ENCODE measurements at regions not wholly inside any gene's neighbourhood (a gene's known extent, or its start where the extent isn't known, plus 50 kb on each side); places are given as distances from the start of the nearest gene placed in this dataset.

DNA sequence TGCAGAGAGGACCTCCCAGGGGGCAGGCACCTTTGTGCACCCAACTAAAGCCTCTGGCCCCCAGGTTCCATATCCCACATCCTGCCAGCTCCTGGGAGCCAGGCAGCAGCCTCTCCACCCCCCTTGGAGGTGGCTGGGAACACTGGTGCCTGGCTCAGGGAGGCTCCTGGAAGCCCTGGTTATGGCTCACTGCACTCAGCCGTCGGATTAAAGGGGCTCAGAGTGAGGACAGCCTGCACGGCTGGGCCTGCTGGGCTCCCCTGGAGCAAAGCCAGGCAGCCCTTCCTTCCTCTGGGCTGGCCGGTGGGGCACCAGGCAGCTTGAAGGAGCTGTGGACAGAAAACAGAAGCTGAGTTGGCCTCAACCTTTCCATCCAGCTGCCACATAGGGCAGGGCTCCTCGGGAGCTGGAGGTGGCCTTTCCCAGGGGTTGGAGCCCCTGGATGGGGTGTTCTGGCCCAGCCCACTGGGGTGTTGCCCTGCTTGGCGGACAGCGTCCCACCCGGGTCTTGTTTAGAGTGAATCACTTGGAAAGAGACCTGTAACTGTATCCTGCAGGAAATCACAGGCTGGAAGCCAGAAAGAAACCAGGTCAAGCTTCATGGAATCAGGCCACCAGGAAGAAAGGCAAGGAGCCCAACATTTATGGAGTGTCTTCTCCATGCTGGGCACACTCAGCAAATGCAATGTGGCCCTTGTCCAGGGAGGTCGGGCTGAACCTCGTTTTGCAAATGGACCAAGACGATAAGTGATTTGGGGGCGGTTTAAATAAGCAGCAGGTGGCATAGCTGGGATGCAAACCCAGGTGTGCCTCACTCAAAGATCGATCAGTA lies 253.3 kb downstream of the SOX9 start:
- DNase-seq: no peak
- intact Hi-C loops (cut with DNase I): no loop called here
- Histone ChIP-seq H3K36me3 (no peaks in the 10 kb centered on the region), H3K27ac (no peak overlapping the region), H3K9me3 (no peaks in the 10 kb centered on the region), H3K4me1 (no peaks in the 10 kb centered on the region), H3K27me3 (no peaks in the 10 kb centered on the region), H3K4me3 (no peak overlapping the region)
- no peak for ATAC-seq
- TF ChIP-seq CTCF (IDR thresholded peaks at IDR 0.05): no peak

DNA sequence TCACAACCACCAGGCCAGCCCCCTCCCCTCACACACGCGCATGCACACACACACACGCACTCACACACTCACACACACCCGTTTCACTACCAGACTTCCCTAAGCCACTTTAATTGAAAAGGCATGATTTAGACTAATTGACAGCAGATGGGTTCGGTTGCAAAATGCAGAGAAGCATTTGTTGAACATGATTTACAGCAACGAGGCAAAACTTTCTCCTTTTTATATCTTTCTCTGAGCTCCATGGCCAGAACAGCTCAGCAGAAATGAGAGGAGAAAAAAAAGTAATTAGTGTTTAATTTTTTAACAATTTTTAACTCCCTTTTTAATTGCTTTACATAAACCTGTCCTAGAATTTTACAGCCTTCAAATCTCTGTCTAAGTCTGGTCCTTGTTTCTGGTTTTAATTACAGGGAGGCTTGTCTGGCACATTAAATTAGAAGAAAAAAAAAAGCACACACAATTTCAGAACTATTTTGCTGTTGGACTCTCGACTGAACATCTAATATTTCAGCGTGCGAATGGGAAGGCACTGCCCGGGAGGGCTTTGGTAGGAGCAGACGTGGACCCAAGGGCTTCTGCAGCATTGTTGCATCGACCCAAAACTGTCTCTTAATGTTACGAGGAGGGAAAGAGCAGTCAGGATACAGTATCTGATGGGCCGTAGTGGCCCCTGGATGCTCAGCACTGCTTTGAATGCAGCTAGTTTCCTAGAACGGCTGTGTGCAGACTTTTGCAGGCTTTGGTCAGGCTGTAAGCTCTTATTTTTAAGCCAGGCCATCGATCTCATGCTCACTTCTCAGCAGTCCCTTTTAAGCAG lies 255.9 kb downstream of the SOX9 start:
- ATAC-seq (no peak), DNase-seq (no peak)
- Histone ChIP-seq H3K36me3 (no peaks in the 10 kb centered on the region), H3K4me3 (no peak overlapping the region), H3K4me1 (no peaks in the 10 kb centered on the region), H3K9me3 (no peaks in the 10 kb centered on the region), H3K27me3 (no peaks in the 10 kb centered on the region), H3K27ac (no peak overlapping the region)
- no peak for TF ChIP-seq CTCF (IDR thresholded peaks at IDR 0.05)
- intact Hi-C loops (cut with DNase I): no loop called here

- TF ChIP-seq CTCF (IDR thresholded peaks at IDR 0.05): no peak
- no peaks in the 10 kb centered on the region for H3K27me3 ChIP-seq
- intact Hi-C loops (cut with DNase I): no loop called here
- H3K36me3 ChIP-seq: no peaks in the 10 kb centered on the region
- H3K4me1 ChIP-seq: no peaks in the 10 kb centered on the region
- no peak overlapping the region for H3K27ac ChIP-seq
- DNase-seq (no peak), ATAC-seq (no peak)
- H3K4me3 ChIP-seq: no peak overlapping the region
- no peaks in the 10 kb centered on the region for H3K9me3 ChIP-seq
These were observed 257.9 kb downstream of the SOX9 start for GRCh38 chr17:72378414-72379390.

GRCh38 chr17:72379516-72379915 lies 258.7 kb downstream of the SOX9 start:
- ATAC-seq: no peak
- no peak for DNase-seq

More at GRCh38 chr17:72379516-72379915, 258.7 kb downstream of the SOX9 start:
- no peaks in the 10 kb centered on the region for H3K9me3 ChIP-seq
- H3K4me3 ChIP-seq: no peak overlapping the region
- H3K27me3 ChIP-seq: no peaks in the 10 kb centered on the region
- no peak overlapping the region for H3K27ac ChIP-seq
- H3K4me1 ChIP-seq: no peaks in the 10 kb centered on the region
- no peaks in the 10 kb centered on the region for H3K36me3 ChIP-seq
- intact Hi-C loops (cut with DNase I): no loop called here
- no peak for TF ChIP-seq CTCF (IDR thresholded peaks at IDR 0.05)
